Cardiac fibroblast (primary cell): ENCODE measurements at regions not wholly inside any gene's neighbourhood (a gene's known extent, or its start where the extent isn't known, plus 50 kb on each side); places are given as distances from the start of the nearest gene placed in this dataset.

Experiments used
- DNase-seq, 2 donors: peaks; one replicate each; pipeline versions ENCODE4 v3.0.0 to v3.0.0-alpha.2; 2010; ENCODE audit warnings: low read depth in 2 of 2
- H3K4me3 ChIP-seq, 2 donors: replicated peaks in 1 of 2; 1 replicate in 1 of 2; 2 replicates in 1 of 2; pipeline ENCODE4 v1.5.1; 2011; ENCODE audit warnings: low read depth in 2 of 2, low read length in 2 of 2, mild to moderate bottlenecking in 2 of 2, moderate library complexity in 1 of 2
- TF ChIP-seq, protein P1 (sequence below): IDR thresholded peaks from one replicate; pipeline ENCODE4 v1.5.1; 2011; ENCODE audit warnings: low read depth, mild to moderate bottlenecking, low read length, inconsistent platforms

DNA sequence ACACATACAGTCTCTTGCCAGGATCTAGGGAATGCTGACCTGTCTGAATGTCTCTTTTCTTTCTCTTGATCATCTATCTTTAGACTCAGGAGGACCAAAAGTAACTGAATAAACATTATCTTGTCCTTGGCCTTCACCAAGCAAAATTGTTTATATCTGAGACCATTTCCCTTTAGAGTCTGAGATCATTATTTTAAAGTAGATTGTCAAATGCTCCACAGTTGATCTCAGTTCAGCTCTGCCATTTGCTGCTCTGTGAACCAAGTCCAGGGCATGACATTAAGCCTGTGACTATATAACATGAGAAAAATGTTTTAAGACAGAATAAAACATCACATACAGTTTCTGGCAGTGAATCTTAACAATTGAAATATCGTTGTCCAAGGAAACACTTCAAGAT is 148.3 kb upstream of the NRSN1 start:
- no peak overlapping the region for H3K4me3 ChIP-seq
- TF ChIP-seq, protein P1, sequence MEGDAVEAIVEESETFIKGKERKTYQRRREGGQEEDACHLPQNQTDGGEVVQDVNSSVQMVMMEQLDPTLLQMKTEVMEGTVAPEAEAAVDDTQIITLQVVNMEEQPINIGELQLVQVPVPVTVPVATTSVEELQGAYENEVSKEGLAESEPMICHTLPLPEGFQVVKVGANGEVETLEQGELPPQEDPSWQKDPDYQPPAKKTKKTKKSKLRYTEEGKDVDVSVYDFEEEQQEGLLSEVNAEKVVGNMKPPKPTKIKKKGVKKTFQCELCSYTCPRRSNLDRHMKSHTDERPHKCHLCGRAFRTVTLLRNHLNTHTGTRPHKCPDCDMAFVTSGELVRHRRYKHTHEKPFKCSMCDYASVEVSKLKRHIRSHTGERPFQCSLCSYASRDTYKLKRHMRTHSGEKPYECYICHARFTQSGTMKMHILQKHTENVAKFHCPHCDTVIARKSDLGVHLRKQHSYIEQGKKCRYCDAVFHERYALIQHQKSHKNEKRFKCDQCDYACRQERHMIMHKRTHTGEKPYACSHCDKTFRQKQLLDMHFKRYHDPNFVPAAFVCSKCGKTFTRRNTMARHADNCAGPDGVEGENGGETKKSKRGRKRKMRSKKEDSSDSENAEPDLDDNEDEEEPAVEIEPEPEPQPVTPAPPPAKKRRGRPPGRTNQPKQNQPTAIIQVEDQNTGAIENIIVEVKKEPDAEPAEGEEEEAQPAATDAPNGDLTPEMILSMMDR = no peak
- no peak for DNase-seq

DNA sequence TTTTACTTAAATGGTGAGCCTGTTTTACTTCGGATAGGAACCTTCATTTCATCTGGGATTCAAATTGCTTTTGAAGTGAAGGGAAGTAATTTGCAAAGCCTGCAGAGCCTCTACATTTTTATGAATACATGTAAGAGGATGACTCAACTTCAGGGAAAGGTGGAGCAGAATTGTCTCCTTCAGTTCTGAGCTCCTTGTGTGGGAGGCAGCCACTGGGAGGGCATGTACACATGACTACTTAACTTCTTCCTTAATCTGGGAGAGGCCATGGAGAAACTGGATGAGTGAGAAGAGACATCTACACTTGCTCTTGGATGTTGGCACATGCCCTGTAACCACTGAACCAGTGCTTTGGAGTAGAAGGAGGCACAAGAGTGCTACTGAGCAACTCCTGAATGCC is 145.1 kb upstream of the NRSN1 start:
- TF ChIP-seq, protein P1 = no peak
- DNase-seq = no peak
- H3K4me3 ChIP-seq = no peak overlapping the region

DNA sequence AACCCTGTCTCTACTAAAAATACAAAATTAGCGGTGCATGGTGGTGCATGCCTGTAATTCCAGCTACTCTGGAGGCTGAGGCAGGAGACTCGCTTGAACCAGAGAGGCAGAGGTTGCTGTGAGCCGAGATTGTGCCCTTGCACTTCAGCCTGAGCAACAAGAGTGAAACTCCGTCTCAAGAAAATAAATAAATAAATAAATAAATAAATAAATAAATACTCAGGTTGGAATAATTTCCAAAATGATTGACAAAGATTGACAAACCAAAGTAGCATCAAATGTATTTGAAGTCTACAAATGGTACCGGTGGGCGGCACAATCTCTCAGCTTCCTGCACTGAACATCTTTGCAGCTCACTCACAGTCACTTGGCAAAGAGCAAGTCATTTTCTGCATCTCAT is 144.1 kb upstream of the NRSN1 start:
- H3K4me3 ChIP-seq = no peak overlapping the region
- no peak for DNase-seq
- TF ChIP-seq, protein P1 = no peak

- no peak overlapping the region for H3K4me3 ChIP-seq
- DNase-seq = no peak
- TF ChIP-seq, protein P1 = no peak
These were observed 142.3 kb upstream of the NRSN1 start for GRCh38 chr6:23983735-23984134.

DNA sequence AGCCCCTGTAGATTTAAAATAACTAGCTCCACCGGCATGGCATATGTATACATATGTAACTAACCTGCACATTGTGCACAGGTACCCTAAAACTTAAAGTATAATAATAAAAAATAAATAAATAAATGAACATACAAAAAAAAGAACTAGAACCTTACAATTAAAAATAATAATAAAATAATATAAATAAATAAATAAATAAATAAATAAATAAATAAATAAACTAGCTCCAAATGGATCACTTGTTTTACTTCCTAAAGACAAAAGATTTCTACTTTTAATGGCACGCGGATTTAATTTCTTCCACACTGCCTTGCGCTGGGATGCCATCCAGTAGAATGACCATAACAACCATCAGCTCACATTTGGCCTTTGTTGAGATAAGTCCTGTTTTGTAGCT is 141.0 kb upstream of the NRSN1 start:
- no peak for DNase-seq
- no peak overlapping the region for H3K4me3 ChIP-seq
- TF ChIP-seq, protein P1 = no peak

GRCh38 chr6:23989885-23990533 is 136.0 kb upstream of the NRSN1 start:
- H3K4me3 ChIP-seq = no peak overlapping the region
- TF ChIP-seq, protein P1 = no peak
- DNase-seq = no peak

DNA sequence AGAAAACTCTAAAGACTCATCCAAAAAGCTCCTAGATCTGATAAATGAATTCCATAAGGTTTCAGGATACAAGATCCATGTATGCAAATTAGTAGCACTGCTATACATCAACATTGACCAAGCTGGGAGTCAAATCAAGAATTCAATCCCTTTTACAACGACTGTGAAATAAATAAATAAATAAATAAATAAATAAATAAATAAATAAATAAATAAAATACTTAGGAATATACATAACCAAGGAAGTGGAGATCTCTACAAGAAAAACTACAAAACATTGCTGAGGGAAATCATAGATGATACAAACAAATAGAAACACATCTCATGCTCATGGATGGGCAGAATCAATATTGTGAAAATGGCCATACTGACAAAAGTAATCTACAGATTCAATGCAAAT is 132.0 kb upstream of the NRSN1 start:
- no peak for DNase-seq
- TF ChIP-seq, protein P1 = no peak
- H3K4me3 ChIP-seq = no peak overlapping the region
